ENCODE measurements at regions not wholly inside any gene's neighbourhood (a gene's known extent, or its start where the extent isn't known, plus 50 kb on each side); places are given as distances from the start of the nearest gene placed in this dataset.

- no peak for TF ChIP-seq CTCF (IDR thresholded peaks at IDR 0.05; ENCODE audit: control extremely low read depth in 1 of 3, insufficient read depth in 1 of 3, low read depth in 1 of 3, low read length in 3 of 3)
- TF ChIP-seq TEAD4 (IDR thresholded peaks at IDR 0.05; ENCODE audit: low read depth, low read length): no peak
- no peak for TF ChIP-seq ASH2L (IDR thresholded peaks at IDR 0.05; ENCODE audit: low read length)
- no peak for TF ChIP-seq KDM5A (IDR thresholded peaks at IDR 0.05; ENCODE audit: low read length)
- TF ChIP-seq CHD7 (IDR thresholded peaks at IDR 0.05; ENCODE audit: insufficient replicate concordance, low read length): no peak
- TF ChIP-seq RFX5 (IDR thresholded peaks at IDR 0.05; ENCODE audit: borderline replicate concordance, low read depth, low read length): no peak
- TF ChIP-seq EZH2 (IDR thresholded peaks at IDR 0.05; ENCODE audit: low read depth, low read length, severe bottlenecking): no peak
These were observed 161.0 kb upstream of the CRY1 start for GRCh38 chr12:107254258-107254856.

Measured in H1 (cell line).